ENCODE measurements at regions not wholly inside any gene's neighbourhood (a gene's known extent, or its start where the extent isn't known, plus 50 kb on each side); places are given as distances from the start of the nearest gene placed in this dataset.

GRCh38 chr2:128405981-128406613 lies 87.4 kb upstream of the HS6ST1 start:
- Mint-ChIP-seq H3K4me1 (no peaks in the 10 kb centered on the region), H3K4me3 (no peak overlapping the region), H3K36me3 (no peaks in the 10 kb centered on the region), H3K27ac (no peak overlapping the region), H3K27me3 (no peaks in the 10 kb centered on the region), H3K9me3 (peaks cover 0 to 3% (median 0%) of the 10 kb centered on the region in 7 donors)
- H3K4me1 ChIP-seq (ENCODE audit: control insufficient read depth, insufficient read depth, low read length, poor library complexity, severe bottlenecking): no peaks in the 10 kb centered on the region
- ATAC-seq (ENCODE audit: low read depth in 2 of 2) (no peak), DNase-seq (no peak)
- no peak overlapping the region for H3K27ac ChIP-seq (ENCODE audit: insufficient read depth, low read length, poor library complexity, severe bottlenecking)
- no peaks in the 10 kb centered on the region for H3K27me3 ChIP-seq (ENCODE audit: control insufficient read depth, insufficient read depth, low read length)
- no peaks in the 10 kb centered on the region for H3K36me3 ChIP-seq (ENCODE audit: control insufficient read depth, insufficient read depth, low read length)
- H3K4me3 ChIP-seq (ENCODE audit: low read depth, low read length): no peak overlapping the region
- H3K9me3 ChIP-seq (ENCODE audit: control insufficient read depth in 2 of 2, low read length in 2 of 2): no peaks in the 10 kb centered on the region

- Histone ChIP-seq H3K27me3 (ENCODE audit: control insufficient read depth, insufficient read depth, low read length) (no peaks in the 10 kb centered on the region), H3K4me1 (ENCODE audit: control insufficient read depth, insufficient read depth, low read length, poor library complexity, severe bottlenecking) (no peaks in the 10 kb centered on the region), H3K27ac (ENCODE audit: insufficient read depth, low read length, poor library complexity, severe bottlenecking) (no peak overlapping the region), H3K4me3 (ENCODE audit: low read depth, low read length) (no peak overlapping the region), H3K9me3 (ENCODE audit: control insufficient read depth in 2 of 2, low read length in 2 of 2) (no peaks in the 10 kb centered on the region), H3K36me3 (ENCODE audit: control insufficient read depth, insufficient read depth, low read length) (no peaks in the 10 kb centered on the region)
- no peaks in the 10 kb centered on the region for H3K4me1 Mint-ChIP-seq
- H3K36me3 Mint-ChIP-seq: no peaks in the 10 kb centered on the region
- no peaks in the 10 kb centered on the region for H3K27me3 Mint-ChIP-seq
- H3K27ac Mint-ChIP-seq: no peak overlapping the region
- peaks cover 0 to 3% (median 0%) of the 10 kb centered on the region in 7 donors for H3K9me3 Mint-ChIP-seq
- ATAC-seq (ENCODE audit: low read depth in 2 of 2) (no peak), DNase-seq (no peak)
- no peak overlapping the region for H3K4me3 Mint-ChIP-seq
Measured at GRCh38 chr2:128406736-128407554, 88.3 kb upstream of the HS6ST1 start.

- Mint-ChIP-seq H3K4me1 (no peaks in the 10 kb centered on the region), H3K4me3 (no peak overlapping the region), H3K27ac (no peak overlapping the region), H3K9me3 (peaks cover 0 to 3% (median 0%) of the 10 kb centered on the region in 7 donors), H3K27me3 (no peaks in the 10 kb centered on the region), H3K36me3 (no peaks in the 10 kb centered on the region)
- Histone ChIP-seq H3K4me3 (ENCODE audit: low read depth, low read length) (no peak overlapping the region), H3K27ac (ENCODE audit: insufficient read depth, low read length, poor library complexity, severe bottlenecking) (no peak overlapping the region), H3K27me3 (ENCODE audit: control insufficient read depth, insufficient read depth, low read length) (no peaks in the 10 kb centered on the region), H3K36me3 (ENCODE audit: control insufficient read depth, insufficient read depth, low read length) (no peaks in the 10 kb centered on the region), H3K9me3 (ENCODE audit: control insufficient read depth in 2 of 2, low read length in 2 of 2) (no peaks in the 10 kb centered on the region), H3K4me1 (ENCODE audit: control insufficient read depth, insufficient read depth, low read length, poor library complexity, severe bottlenecking) (no peaks in the 10 kb centered on the region)
- DNase-seq: no peak
- no peak for ATAC-seq (ENCODE audit: low read depth in 2 of 2)
Measured at GRCh38 chr2:128408349-128409305, 90.0 kb upstream of the HS6ST1 start.

- no peaks in the 10 kb centered on the region for H3K27me3 Mint-ChIP-seq
- H3K27ac Mint-ChIP-seq: no peak overlapping the region
- H3K27me3 ChIP-seq (ENCODE audit: control insufficient read depth, insufficient read depth, low read length): no peaks in the 10 kb centered on the region
- H3K4me1 Mint-ChIP-seq: no peaks in the 10 kb centered on the region
- no peak overlapping the region for H3K4me3 ChIP-seq (ENCODE audit: low read depth, low read length)
- no peaks in the 10 kb centered on the region for H3K9me3 Mint-ChIP-seq
- DNase-seq (no peak), ATAC-seq (ENCODE audit: low read depth in 2 of 2) (no peak)
- H3K9me3 ChIP-seq (ENCODE audit: control insufficient read depth in 2 of 2, low read length in 2 of 2): no peaks in the 10 kb centered on the region
- H3K27ac ChIP-seq (ENCODE audit: insufficient read depth, low read length, poor library complexity, severe bottlenecking): no peak overlapping the region
- H3K36me3 Mint-ChIP-seq: no peaks in the 10 kb centered on the region
- no peaks in the 10 kb centered on the region for H3K36me3 ChIP-seq (ENCODE audit: control insufficient read depth, insufficient read depth, low read length)
- no peak overlapping the region for H3K4me3 Mint-ChIP-seq
- H3K4me1 ChIP-seq (ENCODE audit: control insufficient read depth, insufficient read depth, low read length, poor library complexity, severe bottlenecking): no peaks in the 10 kb centered on the region
Measured at GRCh38 chr2:128409326-128410034, 90.8 kb upstream of the HS6ST1 start.

- Histone ChIP-seq H3K9me3 (ENCODE audit: control insufficient read depth in 2 of 2, low read length in 2 of 2) (no peaks in the 10 kb centered on the region), H3K4me3 (ENCODE audit: low read depth, low read length) (no peak overlapping the region), H3K27me3 (ENCODE audit: control insufficient read depth, insufficient read depth, low read length) (no peaks in the 10 kb centered on the region), H3K36me3 (ENCODE audit: control insufficient read depth, insufficient read depth, low read length) (no peaks in the 10 kb centered on the region), H3K27ac (ENCODE audit: insufficient read depth, low read length, poor library complexity, severe bottlenecking) (no peak overlapping the region), H3K4me1 (ENCODE audit: control insufficient read depth, insufficient read depth, low read length, poor library complexity, severe bottlenecking) (no peaks in the 10 kb centered on the region)
- Mint-ChIP-seq H3K27me3 (no peaks in the 10 kb centered on the region), H3K9me3 (no peaks in the 10 kb centered on the region), H3K27ac (no peak overlapping the region), H3K36me3 (no peaks in the 10 kb centered on the region), H3K4me1 (no peaks in the 10 kb centered on the region), H3K4me3 (no peak overlapping the region)
- DNase-seq: no peak
- no peak for ATAC-seq (ENCODE audit: low read depth in 2 of 2)
Measured at GRCh38 chr2:128410035-128410757, 91.5 kb upstream of the HS6ST1 start.

GRCh38 chr2:128410758-128411215 lies 92.1 kb upstream of the HS6ST1 start:
- Mint-ChIP-seq H3K9me3 (no peaks in the 10 kb centered on the region), H3K36me3 (no peaks in the 10 kb centered on the region), H3K4me1 (no peaks in the 10 kb centered on the region), H3K27me3 (no peaks in the 10 kb centered on the region), H3K27ac (no peak overlapping the region), H3K4me3 (no peak overlapping the region)
- Histone ChIP-seq H3K4me3 (ENCODE audit: low read depth, low read length) (no peak overlapping the region), H3K36me3 (ENCODE audit: control insufficient read depth, insufficient read depth, low read length) (no peaks in the 10 kb centered on the region), H3K27ac (ENCODE audit: insufficient read depth, low read length, poor library complexity, severe bottlenecking) (no peak overlapping the region), H3K27me3 (ENCODE audit: control insufficient read depth, insufficient read depth, low read length) (no peaks in the 10 kb centered on the region), H3K9me3 (ENCODE audit: control insufficient read depth in 2 of 2, low read length in 2 of 2) (no peaks in the 10 kb centered on the region), H3K4me1 (ENCODE audit: control insufficient read depth, insufficient read depth, low read length, poor library complexity, severe bottlenecking) (no peaks in the 10 kb centered on the region)
- DNase-seq (no peak), ATAC-seq (ENCODE audit: low read depth in 2 of 2) (no peak)

GRCh38 chr2:128411431-128411830 lies 92.8 kb upstream of the HS6ST1 start:
- H3K4me1 Mint-ChIP-seq: no peaks in the 10 kb centered on the region
- no peaks in the 10 kb centered on the region for H3K9me3 Mint-ChIP-seq
- Histone ChIP-seq H3K9me3 (ENCODE audit: control insufficient read depth in 2 of 2, low read length in 2 of 2) (no peaks in the 10 kb centered on the region), H3K4me3 (ENCODE audit: low read depth, low read length) (no peak overlapping the region), H3K4me1 (ENCODE audit: control insufficient read depth, insufficient read depth, low read length, poor library complexity, severe bottlenecking) (no peaks in the 10 kb centered on the region), H3K36me3 (ENCODE audit: control insufficient read depth, insufficient read depth, low read length) (no peaks in the 10 kb centered on the region), H3K27ac (ENCODE audit: insufficient read depth, low read length, poor library complexity, severe bottlenecking) (no peak overlapping the region), H3K27me3 (ENCODE audit: control insufficient read depth, insufficient read depth, low read length) (no peaks in the 10 kb centered on the region)
- no peak for ATAC-seq (ENCODE audit: low read depth in 2 of 2)
- no peak overlapping the region for H3K4me3 Mint-ChIP-seq
- H3K27ac Mint-ChIP-seq: no peak overlapping the region
- no peaks in the 10 kb centered on the region for H3K27me3 Mint-ChIP-seq
- no peaks in the 10 kb centered on the region for H3K36me3 Mint-ChIP-seq
- DNase-seq: no peak

All from CD4-positive, CD25-positive, alpha-beta regulatory T cell (primary cell).